ENCODE measurements at regions not wholly inside any gene's neighbourhood (a gene's known extent, or its start where the extent isn't known, plus 50 kb on each side); places are given as distances from the start of the nearest gene placed in this dataset.

GRCh38 chr2:168314236-168314635 is 66.8 kb upstream of the STK39 start:
- TF ChIP-seq CTCF (IDR thresholded peaks at IDR 0.05) (no peak), EP300 (IDR thresholded peaks at IDR 0.05) (no peak)
